Urinary bladder (tissue), 4 donors: ENCODE measurements at regions not wholly inside any gene's neighbourhood (a gene's known extent, or its start where the extent isn't known, plus 50 kb on each side); places are given as distances from the start of the nearest gene placed in this dataset. TPM values are rescaled to one million over a fixed set of nuclear protein-coding genes. Genes with fewer than 3 reads are reported as not detected.
A peak's percentile ranks its signal among the peaks of the same experiment; 100 is the strongest.
"Not testable (repeated sequence)": the region's sequence is repeated elsewhere in the genome, so short reads cannot be mapped to it uniquely, and the experiment has no call there.

Experiments
- DNase-seq: peaks from one replicate; pipeline ENCODE4 v3.0.0-alpha.2; 2015; ENCODE audit errors: extremely low spot score
- H3K27ac ChIP-seq: one replicate; pipeline ENCODE4 v1.5.1; 2013; ENCODE audit warnings: low read depth, mild to moderate bottlenecking, moderate library complexity
- H3K36me3 ChIP-seq: one replicate; pipeline ENCODE4 v1.6.1; 2013; ENCODE audit warnings: mild to moderate bottlenecking, moderate library complexity; ENCODE audit not compliant: insufficient read depth
- H3K4me1 ChIP-seq: one replicate; pipeline ENCODE4 v1.6.1; 2013; ENCODE audit warnings: mild to moderate bottlenecking, moderate library complexity; ENCODE audit not compliant: insufficient read depth
- H3K4me3 ChIP-seq: one replicate; pipeline ENCODE4 v1.5.1; 2013; ENCODE audit warnings: low read depth, low read length
- WGBS: extraction: QIAGEN DNeasy Blood & Tissue Kit; methylation state at CpG from one replicate; pipeline ENCODE4 v1.1.7; 2013; 5-methylcytosine and 5-hydroxymethylcytosine counted together
- small RNA-seq: library from RNA; depleted of rRNA; stranded (forward); fragments of <200 nt; gene quantifications from one replicate; pipeline ENCODE3, GENCODE V24; 2014
- donor health status: healthy with polysubstance abuse.
- donor health status: healthy.

DNA sequence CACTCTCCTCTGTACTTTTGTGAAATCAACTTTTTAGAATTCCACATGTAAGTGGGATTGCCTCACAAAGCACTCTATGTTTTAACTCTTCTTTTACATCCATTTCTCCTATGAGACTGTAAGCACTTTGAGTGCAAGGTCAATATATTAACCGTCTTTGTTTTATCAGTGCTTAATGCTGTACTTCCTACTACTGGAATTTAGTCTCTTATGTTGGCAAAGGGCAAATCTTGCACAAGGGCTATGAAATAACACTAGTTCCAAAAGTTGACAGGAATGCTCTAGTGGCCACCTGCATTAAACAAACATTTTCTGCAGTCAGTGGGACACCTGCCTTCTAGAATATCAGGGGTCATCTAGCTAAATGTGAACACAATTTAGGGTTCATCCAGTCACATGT lies 117.5 kb upstream of the SPATA31A3 start:
- H3K4me1 ChIP-seq, H3K27ac ChIP-seq, DNase-seq, H3K4me3 ChIP-seq, H3K36me3 ChIP-seq: not testable (repeated sequence)
- WGBS, result 47% methylated on average over 1 of the region's 1 CpG

DNA sequence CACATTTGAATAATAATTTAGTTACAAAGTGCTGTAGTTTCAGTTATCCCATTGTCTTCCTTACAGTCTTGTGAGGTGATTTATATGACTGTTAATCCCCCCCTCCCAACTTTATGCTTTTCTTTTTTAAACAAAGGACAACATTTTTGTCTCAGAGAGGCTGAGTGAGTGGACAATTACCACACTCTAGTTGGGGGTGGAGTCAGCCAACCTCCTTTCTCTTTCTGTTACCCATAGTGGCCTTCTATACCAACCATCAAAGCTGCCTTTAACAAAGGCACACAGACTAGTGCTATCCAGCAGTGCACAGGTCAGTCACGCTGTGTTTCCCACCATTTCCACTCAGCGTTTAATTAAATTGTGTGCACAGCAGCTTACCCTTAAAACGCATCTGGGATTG lies 114.3 kb upstream of the SPATA31A3 start:
- H3K36me3 ChIP-seq, H3K27ac ChIP-seq, H3K4me3 ChIP-seq, H3K4me1 ChIP-seq, DNase-seq: not testable (repeated sequence)
- 89% methylated on average over 2 of the region's 3 CpGs for WGBS

DNA sequence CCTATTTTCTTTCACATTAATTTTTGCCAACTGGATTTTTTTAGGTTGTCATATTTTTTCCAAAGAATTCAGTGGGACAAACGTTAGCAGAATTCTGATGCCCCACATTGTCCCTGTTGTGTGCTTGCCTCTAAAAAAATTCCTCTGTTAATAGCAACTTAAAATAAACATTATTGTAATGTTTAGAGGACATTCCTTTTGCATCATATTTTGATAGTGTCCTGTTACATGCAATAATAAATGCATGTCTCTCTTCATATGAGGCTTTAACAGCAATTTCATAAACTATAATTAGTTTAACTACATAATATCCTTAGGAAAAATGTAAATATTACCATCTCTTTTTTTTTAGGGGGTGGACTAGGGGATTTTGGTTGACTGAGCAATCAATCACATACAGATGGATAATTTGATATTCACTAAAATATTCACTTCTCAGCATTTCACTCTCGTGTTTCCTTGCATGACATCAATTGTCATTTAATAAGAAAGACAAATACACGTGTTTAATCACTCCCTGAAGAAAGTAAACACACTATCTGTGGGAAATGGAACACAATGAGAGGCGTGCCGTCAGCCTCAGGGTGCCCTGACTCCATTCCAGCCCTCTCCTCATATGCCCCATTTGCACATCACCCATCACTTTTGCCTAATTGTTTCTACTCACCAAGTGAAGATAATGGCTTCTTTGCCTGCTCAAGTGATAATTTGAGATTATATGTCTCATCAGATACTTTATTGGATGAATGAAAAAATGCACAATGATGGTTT lies 110.3 kb upstream of the SPATA31A3 start:
- 61% methylated on average over 3 of the region's 5 CpGs for WGBS
- H3K4me1 ChIP-seq, result not testable (repeated sequence)

DNA sequence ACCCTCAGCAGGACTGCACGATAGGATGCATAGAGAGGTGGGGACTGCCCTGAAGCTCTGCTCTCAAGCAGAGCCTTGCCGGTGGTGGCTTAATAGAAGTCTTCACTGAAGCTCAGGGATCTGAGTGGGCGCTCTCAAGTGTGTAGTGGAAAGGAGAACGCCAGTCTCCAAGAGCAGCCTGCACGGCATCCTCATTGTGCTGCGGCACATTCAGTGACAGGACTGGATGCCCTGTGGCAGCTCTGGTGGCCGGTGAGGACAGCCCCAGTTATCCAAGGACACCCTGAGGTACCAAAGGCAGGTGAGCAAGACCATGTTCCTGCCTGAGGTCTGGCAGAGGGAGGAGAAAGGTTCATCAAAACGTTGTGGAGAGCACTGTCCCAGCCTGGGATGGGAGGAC lies 98.8 kb upstream of the SPATA31A3 start:
- whole genome bisulfite sequencing, result 83% methylated on average over 7 of the region's 8 CpGs
- H3K4me1 ChIP-seq, H3K36me3 ChIP-seq, DNase-seq, H3K4me3 ChIP-seq, H3K27ac ChIP-seq: not testable (repeated sequence)

More for the DNA sequence above, 110.3 kb upstream of the SPATA31A3 start:
- not testable (repeated sequence) for H3K27ac ChIP-seq, DNase-seq, H3K36me3 ChIP-seq, H3K4me3 ChIP-seq

DNA sequence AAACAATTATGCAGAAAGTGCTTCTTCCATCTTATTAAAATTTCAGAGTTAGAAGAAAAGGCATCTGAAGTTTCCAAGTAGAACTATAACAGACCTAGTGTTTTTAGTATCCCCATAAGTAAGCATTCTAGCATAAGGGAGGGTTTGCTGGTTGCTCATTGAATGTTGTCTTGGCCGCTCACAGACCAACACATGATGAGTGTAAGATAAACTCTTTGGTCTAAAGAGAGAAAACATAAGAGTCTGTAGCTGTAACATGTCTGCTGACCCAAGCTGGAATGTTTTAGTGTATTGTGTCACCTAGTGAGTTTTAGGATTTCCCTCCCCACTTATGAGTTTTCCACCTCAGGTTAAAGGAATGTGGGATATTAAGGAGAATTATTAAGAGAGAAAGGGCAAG lies 94.5 kb upstream of the SPATA31A3 start:
- H3K36me3 ChIP-seq, H3K27ac ChIP-seq, H3K4me3 ChIP-seq, DNase-seq, H3K4me1 ChIP-seq: not testable (repeated sequence)
- 77% methylated on average over 1 of the region's 1 CpG for WGBS

DNA sequence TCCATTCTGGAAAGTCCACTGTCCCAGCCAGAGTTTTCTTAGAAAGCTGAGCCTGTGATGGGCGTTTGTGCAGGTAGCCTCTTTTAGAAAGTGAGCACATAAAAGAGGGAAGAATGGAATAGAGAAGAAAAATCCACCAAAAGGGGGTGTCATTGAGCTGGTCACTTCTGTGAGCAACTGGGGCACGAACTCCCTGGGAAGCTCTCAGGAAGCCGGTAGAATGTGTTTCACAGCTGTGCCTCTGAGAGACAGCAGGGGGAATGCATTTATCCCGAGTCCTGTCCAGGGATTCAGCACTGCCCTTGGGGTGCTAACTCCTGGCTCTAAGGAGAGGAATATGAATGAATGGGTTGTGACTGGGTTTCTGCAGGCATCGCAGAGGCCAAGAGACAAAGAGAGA lies 73.8 kb upstream of the SPATA31A3 start:
- DNase-seq, H3K4me3 ChIP-seq, H3K36me3 ChIP-seq, H3K27ac ChIP-seq, H3K4me1 ChIP-seq: not testable (repeated sequence)
- WGBS, result 75% methylated on average over 5 of the region's 5 CpGs

DNA sequence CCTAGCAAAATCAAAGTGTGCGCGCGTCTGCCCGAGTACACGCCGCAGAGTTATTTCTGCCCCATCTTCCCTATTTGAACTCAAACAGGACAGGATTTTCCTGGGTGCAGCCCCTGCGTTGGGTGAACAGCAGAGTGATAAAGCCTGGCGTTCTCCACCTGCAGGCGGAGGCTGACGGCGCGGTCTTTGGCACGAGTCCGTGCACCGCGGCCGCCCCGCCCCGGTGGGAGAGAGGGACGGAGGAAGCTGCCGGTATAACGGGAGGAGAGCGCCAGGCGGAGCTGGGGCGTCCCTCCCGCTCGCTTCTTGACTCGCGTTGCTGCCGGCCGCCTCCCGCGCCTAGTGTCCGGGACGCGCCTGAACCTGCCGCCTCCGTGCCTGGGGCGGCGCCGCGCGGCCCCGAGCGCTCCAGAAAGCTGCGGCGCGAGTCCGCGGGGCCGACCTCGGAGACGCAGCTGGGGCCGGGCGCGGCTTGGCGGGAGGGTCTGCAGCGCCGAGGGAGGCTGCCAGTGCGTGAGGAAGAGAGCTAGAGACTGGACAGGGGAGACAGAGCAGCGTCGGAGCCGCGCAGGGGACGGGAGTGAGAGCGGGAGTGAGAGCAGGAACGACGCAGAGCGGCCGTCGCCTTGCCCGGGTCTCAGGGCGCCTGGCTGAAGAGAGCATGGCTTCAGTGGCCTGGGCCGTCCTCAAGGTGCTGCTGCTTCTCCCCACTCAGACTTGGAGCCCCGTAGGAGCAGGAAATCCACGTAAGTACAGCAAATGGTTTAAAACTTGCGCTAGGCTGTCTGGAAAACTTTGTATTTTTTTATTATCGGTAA lies 66.8 kb upstream of the SPATA31A3 start:
- H3K4me1 ChIP-seq, H3K4me3 ChIP-seq, H3K27ac ChIP-seq, H3K36me3 ChIP-seq: not testable (repeated sequence)
- WGBS, result under 1% methylated on average over 43 of the region's 78 CpGs
- peak; percentile 0 for DNase-seq

Small RNA genes in the stretch of these regions (small RNA-seq; reads per million reads assigned to genes)
- gene RN7SL422P, result not detected
